Activated B cell treated with CpG ODN at 0.5 μM for 24 hours (primary cell): ENCODE measurements at regions not wholly inside any gene's neighbourhood (a gene's known extent, or its start where the extent isn't known, plus 50 kb on each side); places are given as distances from the start of the nearest gene placed in this dataset.

ENCODE experiments used
- ATAC-seq: fragments of 200-7000 bp; cut with Tn5 transposase; one replicate; pipeline ENCODE4 v1.10.0; 2021; ENCODE audit warnings: low read depth, mild to moderate bottlenecking, moderate library complexity
- CTCF ChIA-PET: fragments of 350-600 bp; sonication (Branson Sonifier 250); formaldehyde crosslinking; loops from one replicate; lab custom pipeline; 2021; ENCODE audit warnings: antibody characterized with exemption; lab: Charles Lee
- POLR2A ChIA-PET: fragments of 350-600 bp; sonication (Branson Sonifier 250); formaldehyde crosslinking; loops from one replicate; lab custom pipeline; 2021; ENCODE audit warnings: antibody characterized with exemption; lab: Charles Lee
- DNase-seq: peaks from one replicate; pipeline ENCODE4 v3.0.0; 2022
- H3K27ac Mint-ChIP-seq: one replicate; pipeline ENCODE4 v1.8.0; 2020; ENCODE audit warnings: mixed read lengths
- H3K27me3 Mint-ChIP-seq: one replicate; pipeline ENCODE4 v1.8.0; 2021; ENCODE audit warnings: mixed read lengths
- H3K36me3 Mint-ChIP-seq: one replicate; pipeline ENCODE4 v1.8.0; 2021; ENCODE audit warnings: low read depth, mixed read lengths
- H3K4me1 Mint-ChIP-seq: one replicate; pipeline ENCODE4 v1.8.0; 2021; ENCODE audit warnings: mixed read lengths
- H3K4me3 Mint-ChIP-seq: one replicate; pipeline ENCODE4 v1.8.0; 2020; ENCODE audit warnings: mild to moderate bottlenecking, mixed read lengths
- H3K9me3 Mint-ChIP-seq: one replicate; pipeline ENCODE4 v1.8.0; 2020; ENCODE audit warnings: mixed read lengths
- CTCF ChIP-seq: fragments of 200-600 bp; IDR thresholded peaks from one replicate; pipeline ENCODE4 v1.8.0; 2022; ENCODE audit warnings: antibody characterized with exemption, mild to moderate bottlenecking
- intact Hi-C: fragments of 100-400 bp; cut with micrococcal nuclease; formaldehyde crosslinking; loops from one replicate; pipeline ENCODE4 v1.15.1; 2024

GRCh38 chr15:66955001-66955516 is 110.3 kb upstream of the SMAD3 start:
- no peak for TF ChIP-seq CTCF
- intact Hi-C loops: no loop called here
- Mint-ChIP-seq H3K27ac (no peak overlapping the region), H3K4me1 (peaks cover 14% of the 10 kb centered on the region), H3K27me3 (peaks cover 24% of the 10 kb centered on the region), H3K9me3 (no peaks in the 10 kb centered on the region), H3K4me3 (no peak overlapping the region), H3K36me3 (no peaks in the 10 kb centered on the region)
- ChIA-PET POLR2A (interaction anchor here (0.6 kb wide), 1 partner anchor 83 kb away, joined by 3 read pairs; no protein-coding TSS in a partner anchor), CTCF (no interaction called here)
- no peak for ATAC-seq
- DNase-seq: no peak

DNA sequence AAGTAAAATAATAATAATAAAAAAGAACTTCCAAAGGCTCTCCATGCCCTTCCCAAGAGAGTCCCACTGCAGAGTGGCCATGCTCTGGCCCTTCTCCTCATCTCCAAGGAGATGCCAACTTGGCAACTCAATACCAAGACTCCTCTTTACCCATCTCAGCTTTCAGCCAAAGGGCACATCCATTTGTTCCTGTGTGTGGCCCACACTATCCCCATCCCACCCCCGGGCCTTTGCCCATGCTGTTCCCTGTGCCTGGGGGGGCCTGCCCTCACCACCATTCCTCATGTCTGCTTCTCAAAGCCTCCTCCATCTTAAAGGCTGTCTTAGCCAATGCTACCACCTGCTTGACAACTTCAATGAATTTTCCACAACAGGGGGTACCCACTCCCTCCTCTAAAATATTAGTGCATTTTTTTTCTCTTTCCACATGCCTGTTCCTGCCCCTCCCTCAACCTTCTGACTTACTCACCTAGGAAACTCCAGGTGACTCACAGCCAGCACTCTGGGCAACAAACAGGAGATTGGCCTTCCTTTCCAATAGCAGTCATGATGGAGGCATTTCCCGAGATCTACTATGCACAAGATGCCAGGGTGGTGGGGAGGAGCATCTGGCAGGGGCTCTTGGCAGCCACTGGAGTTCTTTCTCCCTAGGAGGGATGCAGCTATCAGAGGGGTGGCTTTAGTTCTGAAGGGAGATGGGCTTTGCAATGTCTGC is 109.4 kb upstream of the SMAD3 start:
- CTCF ChIA-PET: no interaction called here
- peaks cover 14% of the 10 kb centered on the region for H3K4me1 Mint-ChIP-seq
- no peak for ATAC-seq
- DNase-seq: no peak
- POLR2A ChIA-PET: no interaction called here
- no peak overlapping the region for H3K4me3 Mint-ChIP-seq
- no peak overlapping the region for H3K27ac Mint-ChIP-seq
- H3K9me3 Mint-ChIP-seq: no peaks in the 10 kb centered on the region
- H3K36me3 Mint-ChIP-seq: no peaks in the 10 kb centered on the region
- intact Hi-C loops: no loop called here
- peaks cover 23% of the 10 kb centered on the region for H3K27me3 Mint-ChIP-seq
- TF ChIP-seq CTCF: no peak

DNA sequence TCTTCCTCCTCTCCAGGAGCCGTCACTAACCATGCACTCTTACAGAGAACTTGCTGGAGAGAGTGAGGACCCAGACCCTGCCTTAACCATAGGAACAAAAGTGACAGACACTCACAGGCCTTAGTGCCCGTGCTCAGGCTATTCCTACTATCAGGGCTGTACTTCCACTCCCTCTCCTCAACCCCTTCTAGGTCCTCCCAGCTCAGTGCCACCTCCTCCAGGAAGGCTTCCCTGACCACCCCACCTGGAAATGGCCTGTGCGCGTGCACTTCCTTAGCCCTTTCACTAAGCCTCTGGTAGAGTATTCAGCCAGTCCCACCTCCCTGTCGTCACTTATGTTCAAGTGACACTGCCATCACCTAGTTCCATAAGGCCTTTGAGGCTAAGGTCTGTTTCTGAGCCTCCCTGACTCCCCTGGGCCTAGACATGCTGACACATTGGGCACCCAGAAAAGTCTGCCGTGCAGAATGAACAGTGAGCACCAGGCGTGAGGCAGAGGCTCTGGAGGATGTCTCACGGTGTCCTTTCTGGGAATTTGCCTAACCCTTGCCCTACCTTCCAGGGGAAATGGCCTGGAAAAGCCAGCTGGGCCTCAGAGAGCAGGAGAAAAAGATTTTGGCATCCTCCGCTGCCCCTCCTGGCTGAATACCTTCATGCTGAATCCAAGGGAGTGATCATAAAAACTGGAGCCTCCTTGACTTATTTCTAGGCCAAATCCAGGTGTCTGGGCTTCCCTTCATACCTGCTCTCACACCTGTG is 108.6 kb upstream of the SMAD3 start:
- H3K9me3 Mint-ChIP-seq: no peaks in the 10 kb centered on the region
- H3K27ac Mint-ChIP-seq: no peak overlapping the region
- ChIA-PET POLR2A (no interaction called here), CTCF (no interaction called here)
- TF ChIP-seq CTCF: no peak
- no peak overlapping the region for H3K4me3 Mint-ChIP-seq
- H3K36me3 Mint-ChIP-seq: no peaks in the 10 kb centered on the region
- H3K27me3 Mint-ChIP-seq: peaks cover 18% of the 10 kb centered on the region
- H3K4me1 Mint-ChIP-seq: peaks cover 9% of the 10 kb centered on the region
- intact Hi-C loops: no loop called here
- DNase-seq (no peak), ATAC-seq (no peak)

- ChIA-PET POLR2A (no interaction called here), CTCF (no interaction called here)
- no peak for TF ChIP-seq CTCF
- intact Hi-C loops: no loop called here
- ATAC-seq: no peak
- Mint-ChIP-seq H3K4me3 (no peak overlapping the region), H3K36me3 (no peaks in the 10 kb centered on the region), H3K9me3 (no peaks in the 10 kb centered on the region), H3K4me1 (peaks cover 4% of the 10 kb centered on the region), H3K27ac (no peak overlapping the region), H3K27me3 (peaks cover 17% of the 10 kb centered on the region)
- no peak for DNase-seq
These were observed 108.0 kb upstream of the SMAD3 start for GRCh38 chr15:66957431-66957720.

- ATAC-seq (no peak), DNase-seq (no peak)
- intact Hi-C loops: no loop called here
- Mint-ChIP-seq H3K4me3 (no peak overlapping the region), H3K4me1 (no peaks in the 10 kb centered on the region), H3K9me3 (no peaks in the 10 kb centered on the region), H3K27ac (no peak overlapping the region), H3K27me3 (peaks cover 8% of the 10 kb centered on the region), H3K36me3 (no peaks in the 10 kb centered on the region)
- CTCF ChIA-PET: no interaction called here
- POLR2A ChIA-PET: no interaction called here
- no peak for TF ChIP-seq CTCF
These were observed 106.3 kb upstream of the SMAD3 start for GRCh38 chr15:66959066-66959465.
